NB4 (cell line): ENCODE measurements at regions not wholly inside any gene's neighbourhood (a gene's known extent, or its start where the extent isn't known, plus 50 kb on each side); places are given as distances from the start of the nearest gene placed in this dataset.

ENCODE experiments used
- CTCF ChIP-seq: IDR thresholded peaks from one replicate; pipeline ENCODE4 v1.5.1; 2012; ENCODE audit warnings: low read depth, low read length
- MYC ChIP-seq: IDR thresholded peaks from 2 replicates; pipeline ENCODE4 v1.6.1; 2011; ENCODE audit warnings: low read depth, low read length
- POLR2A ChIP-seq: IDR thresholded peaks from 2 replicates; pipeline ENCODE4 v1.6.1; 2011; ENCODE audit warnings: mild to moderate bottlenecking; ENCODE audit not compliant: insufficient read length; ENCODE audit errors: extremely low read depth

GRCh38 chr4:159684061-159684460 lies 581.2 kb downstream of the RAPGEF2 start:
- TF ChIP-seq CTCF: no peak
- no peak for TF ChIP-seq POLR2A
- TF ChIP-seq MYC: no peak
